ENCODE measurements at regions not wholly inside any gene's neighbourhood (a gene's known extent, or its start where the extent isn't known, plus 50 kb on each side); places are given as distances from the start of the nearest gene placed in this dataset.

DNA sequence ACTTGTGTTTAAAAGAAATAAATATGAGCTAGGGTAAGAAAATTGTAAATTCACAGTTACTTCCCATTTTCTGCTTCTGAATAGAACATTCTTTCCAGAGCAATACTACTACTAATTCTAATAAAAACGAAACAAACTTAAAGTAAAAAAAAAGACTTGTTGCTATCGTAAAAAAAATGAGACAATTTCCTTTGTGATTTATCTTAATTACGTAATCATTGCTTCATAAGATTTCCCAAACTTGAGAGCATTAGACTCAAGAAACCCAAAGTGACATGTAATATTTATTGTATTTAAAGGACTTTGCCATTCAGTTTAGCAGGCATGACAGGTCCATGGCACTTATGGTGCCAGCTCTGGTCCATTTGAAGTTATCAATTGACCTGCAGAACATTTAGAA lies 153.8 kb downstream of the AQP4 start:
- H3K36me3 ChIP-seq (ENCODE audit: insufficient read depth, low read length): no peaks in the 10 kb centered on the region
- no peak overlapping the region for H3K27ac ChIP-seq (ENCODE audit: low read depth, low read length)
- no peaks in the 10 kb centered on the region for H3K4me1 ChIP-seq (ENCODE audit: insufficient read depth, low read length)
- no peaks in the 10 kb centered on the region for H3K9me3 ChIP-seq (ENCODE audit: low read length)
- H3K9ac ChIP-seq (ENCODE audit: low read length): no peak overlapping the region
- H3K27me3 ChIP-seq (ENCODE audit: control insufficient read depth in 1 of 2, insufficient read depth in 2 of 2, low read length in 2 of 2): no peaks in the 10 kb centered on the region
- no peak overlapping the region for H3K4me3 ChIP-seq (ENCODE audit: low read depth in 1 of 2, low read length in 2 of 2)

DNA sequence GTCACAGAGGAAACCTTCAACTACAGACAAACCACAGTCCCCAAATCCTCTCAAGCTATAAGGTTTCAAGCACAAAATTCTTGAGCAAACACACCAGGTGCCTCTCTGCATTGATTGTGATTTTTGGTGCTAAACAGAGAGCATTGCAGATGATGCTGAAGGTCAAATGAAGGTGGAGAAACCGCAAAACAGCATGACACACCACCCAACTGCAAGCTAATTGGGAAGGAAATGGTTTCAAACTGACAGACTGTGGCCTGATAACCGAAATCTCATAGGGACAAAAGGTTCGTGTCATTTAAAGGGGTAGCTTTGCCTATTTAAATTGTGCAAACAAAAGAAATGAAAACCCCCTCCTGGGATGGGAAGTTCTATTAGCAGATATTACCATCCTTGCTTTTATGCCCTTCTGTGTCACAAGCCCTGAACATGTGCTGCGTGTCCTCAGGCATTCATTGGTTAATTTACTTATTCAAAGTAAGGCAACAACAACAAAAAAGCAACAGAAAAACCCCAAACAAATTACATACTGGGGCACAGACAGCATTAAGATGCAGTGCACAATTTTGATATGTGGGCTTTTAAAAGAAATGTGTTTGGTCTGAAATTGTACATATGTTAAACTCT lies 154.9 kb downstream of the AQP4 start:
- Histone ChIP-seq H3K4me1 (ENCODE audit: insufficient read depth, low read length) (no peaks in the 10 kb centered on the region), H3K9ac (ENCODE audit: low read length) (no peak overlapping the region), H3K27me3 (ENCODE audit: control insufficient read depth in 1 of 2, insufficient read depth in 2 of 2, low read length in 2 of 2) (no peaks in the 10 kb centered on the region), H3K9me3 (ENCODE audit: low read length) (no peaks in the 10 kb centered on the region), H3K36me3 (ENCODE audit: insufficient read depth, low read length) (no peaks in the 10 kb centered on the region), H3K27ac (ENCODE audit: low read depth, low read length) (no peak overlapping the region), H3K4me3 (ENCODE audit: low read depth in 1 of 2, low read length in 2 of 2) (no peak overlapping the region)

DNA sequence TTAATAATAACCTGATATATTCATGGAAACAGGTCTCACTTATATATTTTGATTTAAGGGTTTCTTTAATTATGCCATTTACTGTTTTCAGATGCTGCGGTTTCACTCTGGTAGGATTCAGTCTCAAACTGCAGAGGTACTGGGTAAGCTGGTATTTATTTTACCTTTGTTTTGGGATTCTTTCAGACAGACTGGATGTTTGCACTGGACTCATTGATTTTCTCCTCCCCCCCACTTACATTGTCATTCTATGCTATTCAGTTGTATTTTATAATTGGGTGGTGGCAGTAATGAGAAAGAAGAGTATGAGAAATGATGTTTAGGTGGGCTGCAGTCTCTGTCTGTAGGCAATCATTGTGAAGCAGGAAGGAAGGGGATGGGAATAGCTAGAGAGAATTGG lies 155.6 kb downstream of the AQP4 start:
- Histone ChIP-seq H3K9me3 (ENCODE audit: low read length) (no peaks in the 10 kb centered on the region), H3K36me3 (ENCODE audit: insufficient read depth, low read length) (no peaks in the 10 kb centered on the region), H3K27ac (ENCODE audit: low read depth, low read length) (no peak overlapping the region)

DNA sequence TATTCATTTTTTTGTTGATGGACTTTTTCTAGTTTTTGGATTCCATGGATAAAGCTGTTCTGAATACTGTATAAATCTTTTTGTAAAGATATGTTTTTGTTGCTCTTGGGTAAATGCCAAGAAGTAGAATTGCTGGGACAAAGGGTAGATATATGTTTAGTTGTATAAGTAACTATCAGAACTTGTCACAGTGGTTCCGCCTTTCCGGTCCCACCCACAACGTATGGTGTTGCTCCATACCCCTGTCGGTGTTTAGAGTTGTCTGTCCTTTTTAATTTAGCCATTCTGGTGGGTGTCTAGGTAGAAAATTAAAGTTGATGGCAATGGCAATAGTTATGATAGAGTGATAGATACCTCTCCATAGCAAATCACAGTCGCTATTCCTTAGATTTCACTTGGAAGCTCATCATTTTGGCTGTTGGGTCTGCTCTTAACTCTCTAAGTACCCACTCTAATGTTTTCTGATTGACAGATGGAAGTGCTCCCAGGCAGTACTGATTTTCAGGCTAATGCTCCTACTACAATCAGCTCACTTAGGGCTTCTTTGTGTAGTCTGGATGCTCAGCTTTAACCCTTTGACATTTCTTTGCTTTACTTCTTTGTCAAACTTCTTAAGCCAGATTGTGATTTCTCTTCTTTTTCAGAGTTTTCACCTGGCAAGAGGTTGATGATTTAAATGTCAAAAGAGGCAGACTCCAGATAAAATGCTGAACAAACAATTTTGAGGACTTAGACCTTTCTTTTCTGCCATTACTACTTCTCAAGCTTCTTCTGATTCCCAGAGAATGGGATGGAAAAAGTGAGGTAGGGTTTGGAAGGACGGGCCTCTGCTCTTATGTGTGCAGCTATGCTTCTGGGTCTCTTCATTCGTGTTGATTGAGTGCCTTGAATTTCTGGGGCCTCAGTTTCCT lies 156.4 kb downstream of the AQP4 start:
- H3K27ac ChIP-seq (ENCODE audit: low read depth, low read length): no peak overlapping the region

More for the DNA sequence above, 155.6 kb downstream of the AQP4 start:
- Histone ChIP-seq H3K4me3 (ENCODE audit: low read depth in 1 of 2, low read length in 2 of 2) (no peak overlapping the region), H3K4me1 (ENCODE audit: insufficient read depth, low read length) (no peaks in the 10 kb centered on the region), H3K27me3 (ENCODE audit: control insufficient read depth in 1 of 2, insufficient read depth in 2 of 2, low read length in 2 of 2) (no peaks in the 10 kb centered on the region), H3K9ac (ENCODE audit: low read length) (no peak overlapping the region)

DNA sequence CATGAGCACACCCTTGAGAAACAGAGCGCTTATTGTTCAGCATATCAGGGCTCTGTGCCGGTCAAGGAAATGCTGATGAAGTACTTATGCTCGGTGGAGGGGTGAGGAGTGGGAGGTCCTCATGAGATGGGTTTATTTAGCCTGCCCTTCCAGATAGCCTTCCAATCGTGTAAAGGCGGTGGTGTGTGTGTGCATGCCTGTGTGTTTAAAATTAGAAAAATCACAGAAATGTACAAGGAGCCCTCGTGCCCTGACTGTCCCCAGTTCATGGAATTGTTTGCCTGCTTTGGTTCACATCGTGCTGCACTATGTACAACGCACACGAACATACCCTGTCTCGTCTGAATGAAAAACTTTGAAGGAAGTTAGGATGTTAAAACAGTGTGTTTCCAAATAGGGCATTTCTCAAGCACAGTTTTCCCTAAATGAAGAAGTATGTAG lies 158.6 kb downstream of the AQP4 start:
- Histone ChIP-seq H3K36me3 (ENCODE audit: insufficient read depth, low read length) (no peaks in the 10 kb centered on the region), H3K4me1 (ENCODE audit: insufficient read depth, low read length) (no peaks in the 10 kb centered on the region), H3K9me3 (ENCODE audit: low read length) (no peaks in the 10 kb centered on the region), H3K9ac (ENCODE audit: low read length) (no peak overlapping the region), H3K27me3 (ENCODE audit: control insufficient read depth in 1 of 2, insufficient read depth in 2 of 2, low read length in 2 of 2) (no peaks in the 10 kb centered on the region), H3K27ac (ENCODE audit: low read depth, low read length) (no peak overlapping the region), H3K4me3 (ENCODE audit: low read depth in 1 of 2, low read length in 2 of 2) (no peak overlapping the region)

More for the DNA sequence above, 156.4 kb downstream of the AQP4 start:
- no peaks in the 10 kb centered on the region for H3K4me1 ChIP-seq (ENCODE audit: insufficient read depth, low read length)
- no peaks in the 10 kb centered on the region for H3K36me3 ChIP-seq (ENCODE audit: insufficient read depth, low read length)
- H3K27me3 ChIP-seq (ENCODE audit: control insufficient read depth in 1 of 2, insufficient read depth in 2 of 2, low read length in 2 of 2): no peaks in the 10 kb centered on the region
- no peak overlapping the region for H3K4me3 ChIP-seq (ENCODE audit: low read depth in 1 of 2, low read length in 2 of 2)
- no peak overlapping the region for H3K9ac ChIP-seq (ENCODE audit: low read length)
- H3K9me3 ChIP-seq (ENCODE audit: low read length): no peaks in the 10 kb centered on the region

DNA sequence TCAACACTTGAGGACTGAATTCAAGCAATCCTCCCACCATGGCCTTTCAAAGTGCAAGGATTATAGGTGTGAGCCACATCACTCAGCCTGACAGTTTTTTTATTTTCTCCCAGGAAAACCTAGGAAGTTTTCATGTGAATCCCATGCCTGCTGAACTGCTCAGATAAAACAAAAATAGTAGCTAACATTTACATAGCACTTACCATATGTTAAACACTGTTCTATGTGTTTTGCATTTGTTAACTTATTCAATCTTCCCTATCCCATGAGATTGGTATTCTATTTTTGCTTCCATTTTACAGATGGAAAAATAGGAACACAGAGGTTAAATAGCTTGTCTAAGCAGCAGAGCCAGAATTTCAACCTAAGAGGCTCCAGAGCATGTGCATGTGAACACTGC lies 157.4 kb upstream of the KCTD1 start:
- Histone ChIP-seq H3K27ac (ENCODE audit: low read depth, low read length) (no peak overlapping the region), H3K4me3 (ENCODE audit: low read depth in 1 of 2, low read length in 2 of 2) (no peak overlapping the region), H3K4me1 (ENCODE audit: insufficient read depth, low read length) (no peaks in the 10 kb centered on the region), H3K36me3 (ENCODE audit: insufficient read depth, low read length) (no peaks in the 10 kb centered on the region), H3K9me3 (ENCODE audit: low read length) (no peaks in the 10 kb centered on the region), H3K27me3 (ENCODE audit: control insufficient read depth in 1 of 2, insufficient read depth in 2 of 2, low read length in 2 of 2) (no peaks in the 10 kb centered on the region), H3K9ac (ENCODE audit: low read length) (no peak overlapping the region)

DNA sequence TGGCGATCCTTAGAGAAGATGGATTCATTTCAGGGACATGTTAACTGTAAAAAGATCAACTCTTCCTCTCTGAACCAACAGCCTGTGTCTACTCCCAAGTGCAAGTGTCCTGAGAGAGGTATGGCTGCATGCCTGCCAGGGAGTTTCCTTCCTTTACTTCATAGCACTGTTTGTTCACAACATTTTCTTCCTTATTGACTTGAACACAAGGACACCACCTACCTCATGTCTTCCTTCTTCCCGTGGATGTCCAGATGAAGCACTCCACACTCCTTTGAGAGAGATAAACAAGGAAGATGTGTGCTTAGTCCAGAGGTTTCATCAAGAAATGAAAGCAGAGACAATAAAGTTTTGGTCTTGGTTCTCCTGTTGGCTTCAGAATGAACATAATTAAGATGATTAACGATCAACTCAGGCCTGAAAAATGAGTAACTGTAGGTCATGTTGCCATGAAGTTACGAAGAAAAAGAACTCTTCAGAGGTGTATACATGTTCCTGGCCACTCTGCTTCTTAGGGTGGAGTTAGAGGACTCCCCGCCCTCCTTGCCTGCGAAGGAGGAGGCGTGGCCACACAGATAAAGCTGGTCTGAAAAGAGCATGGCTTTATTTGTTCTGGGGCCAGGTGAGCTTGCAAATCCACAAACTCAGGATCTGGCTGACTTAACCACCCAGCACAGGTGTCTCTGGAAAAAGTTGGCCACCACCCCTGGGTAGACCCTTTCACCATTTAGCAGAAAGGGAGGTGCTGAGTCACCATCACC lies 155.0 kb upstream of the KCTD1 start:
- H3K9ac ChIP-seq (ENCODE audit: low read length): no peak overlapping the region
- no peaks in the 10 kb centered on the region for H3K9me3 ChIP-seq (ENCODE audit: low read length)
- no peaks in the 10 kb centered on the region for H3K27me3 ChIP-seq (ENCODE audit: control insufficient read depth in 1 of 2, insufficient read depth in 2 of 2, low read length in 2 of 2)
- no peak overlapping the region for H3K27ac ChIP-seq (ENCODE audit: low read depth, low read length)
- H3K4me1 ChIP-seq (ENCODE audit: insufficient read depth, low read length): no peaks in the 10 kb centered on the region
- no peaks in the 10 kb centered on the region for H3K36me3 ChIP-seq (ENCODE audit: insufficient read depth, low read length)
- H3K4me3 ChIP-seq (ENCODE audit: low read depth in 1 of 2, low read length in 2 of 2): no peak overlapping the region

DNA sequence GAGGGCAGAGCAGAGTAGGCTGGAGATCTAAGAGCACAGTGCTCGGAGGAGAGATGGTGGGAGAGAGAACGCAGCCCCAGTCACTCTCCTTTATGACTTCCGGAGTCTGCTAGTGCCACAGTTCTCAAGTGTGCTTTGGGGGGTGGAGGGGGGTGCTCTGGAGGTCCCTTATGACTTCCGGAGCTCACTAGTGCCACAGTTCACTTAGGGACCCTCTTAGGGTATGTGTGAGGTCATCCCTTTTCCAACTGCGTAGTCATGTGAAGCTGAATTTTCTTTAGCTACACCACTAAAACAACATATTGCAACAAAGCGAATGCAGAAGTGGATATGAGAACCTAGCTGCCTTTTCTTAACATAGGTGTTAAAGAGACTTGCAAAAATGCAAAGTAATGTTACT lies 153.7 kb upstream of the KCTD1 start:
- no peaks in the 10 kb centered on the region for H3K36me3 ChIP-seq (ENCODE audit: insufficient read depth, low read length)
- no peaks in the 10 kb centered on the region for H3K9me3 ChIP-seq (ENCODE audit: low read length)
- no peaks in the 10 kb centered on the region for H3K4me1 ChIP-seq (ENCODE audit: insufficient read depth, low read length)
- no peak overlapping the region for H3K4me3 ChIP-seq (ENCODE audit: low read depth in 1 of 2, low read length in 2 of 2)
- H3K27ac ChIP-seq (ENCODE audit: low read depth, low read length): no peak overlapping the region
- H3K9ac ChIP-seq (ENCODE audit: low read length): no peak overlapping the region
- H3K27me3 ChIP-seq (ENCODE audit: control insufficient read depth in 1 of 2, insufficient read depth in 2 of 2, low read length in 2 of 2): no peaks in the 10 kb centered on the region

DNA sequence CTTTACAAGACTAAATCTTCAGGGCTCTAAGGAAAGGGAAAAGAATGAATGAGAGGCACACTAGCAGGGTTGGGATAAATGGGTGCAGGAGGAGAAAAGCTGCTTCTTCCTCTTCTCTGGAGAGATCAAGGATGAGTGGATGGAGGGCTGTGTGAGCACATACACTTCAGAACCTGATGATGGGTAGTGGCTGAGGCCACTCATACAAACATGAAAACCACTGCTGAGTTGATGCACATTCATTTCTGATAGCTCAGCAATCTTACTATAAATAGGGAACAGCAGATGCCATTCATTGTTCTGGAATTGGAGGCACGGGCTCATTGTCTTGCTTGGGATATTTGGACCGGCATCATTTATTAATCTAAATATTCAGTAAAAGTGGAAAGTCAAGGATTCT lies 152.4 kb upstream of the KCTD1 start:
- no peak overlapping the region for H3K27ac ChIP-seq (ENCODE audit: low read depth, low read length)

DNA sequence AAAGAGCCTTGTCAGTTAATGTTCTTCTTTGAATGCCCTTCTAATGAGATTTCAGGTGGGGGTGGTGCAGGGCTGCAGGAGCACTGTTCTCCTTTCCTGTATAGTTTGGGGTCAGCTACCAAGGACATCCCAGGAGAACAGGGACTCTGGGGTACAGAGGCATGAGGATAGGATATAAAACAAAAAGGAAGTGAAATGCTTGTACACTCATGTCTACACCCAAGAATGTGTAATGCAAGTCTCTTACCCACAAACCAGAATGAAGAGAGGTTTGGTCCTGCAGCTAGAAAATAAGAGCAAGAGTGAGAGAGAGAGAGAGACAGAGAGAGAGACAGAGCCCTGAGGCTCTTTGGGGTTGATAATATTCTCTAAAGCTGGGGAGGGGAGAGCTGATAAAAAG lies 151.8 kb upstream of the KCTD1 start:
- Histone ChIP-seq H3K9ac (ENCODE audit: low read length) (no peak overlapping the region), H3K4me1 (ENCODE audit: insufficient read depth, low read length) (no peaks in the 10 kb centered on the region), H3K27ac (ENCODE audit: low read depth, low read length) (no peak overlapping the region), H3K4me3 (ENCODE audit: low read depth in 1 of 2, low read length in 2 of 2) (no peak overlapping the region), H3K27me3 (ENCODE audit: control insufficient read depth in 1 of 2, insufficient read depth in 2 of 2, low read length in 2 of 2) (no peaks in the 10 kb centered on the region), H3K9me3 (ENCODE audit: low read length) (no peaks in the 10 kb centered on the region), H3K36me3 (ENCODE audit: insufficient read depth, low read length) (no peaks in the 10 kb centered on the region)

More for the DNA sequence above, 152.4 kb upstream of the KCTD1 start:
- no peaks in the 10 kb centered on the region for H3K27me3 ChIP-seq (ENCODE audit: control insufficient read depth in 1 of 2, insufficient read depth in 2 of 2, low read length in 2 of 2)
- no peaks in the 10 kb centered on the region for H3K4me1 ChIP-seq (ENCODE audit: insufficient read depth, low read length)
- no peaks in the 10 kb centered on the region for H3K9me3 ChIP-seq (ENCODE audit: low read length)
- no peak overlapping the region for H3K4me3 ChIP-seq (ENCODE audit: low read depth in 1 of 2, low read length in 2 of 2)
- H3K9ac ChIP-seq (ENCODE audit: low read length): no peak overlapping the region
- H3K36me3 ChIP-seq (ENCODE audit: insufficient read depth, low read length): no peaks in the 10 kb centered on the region

DNA sequence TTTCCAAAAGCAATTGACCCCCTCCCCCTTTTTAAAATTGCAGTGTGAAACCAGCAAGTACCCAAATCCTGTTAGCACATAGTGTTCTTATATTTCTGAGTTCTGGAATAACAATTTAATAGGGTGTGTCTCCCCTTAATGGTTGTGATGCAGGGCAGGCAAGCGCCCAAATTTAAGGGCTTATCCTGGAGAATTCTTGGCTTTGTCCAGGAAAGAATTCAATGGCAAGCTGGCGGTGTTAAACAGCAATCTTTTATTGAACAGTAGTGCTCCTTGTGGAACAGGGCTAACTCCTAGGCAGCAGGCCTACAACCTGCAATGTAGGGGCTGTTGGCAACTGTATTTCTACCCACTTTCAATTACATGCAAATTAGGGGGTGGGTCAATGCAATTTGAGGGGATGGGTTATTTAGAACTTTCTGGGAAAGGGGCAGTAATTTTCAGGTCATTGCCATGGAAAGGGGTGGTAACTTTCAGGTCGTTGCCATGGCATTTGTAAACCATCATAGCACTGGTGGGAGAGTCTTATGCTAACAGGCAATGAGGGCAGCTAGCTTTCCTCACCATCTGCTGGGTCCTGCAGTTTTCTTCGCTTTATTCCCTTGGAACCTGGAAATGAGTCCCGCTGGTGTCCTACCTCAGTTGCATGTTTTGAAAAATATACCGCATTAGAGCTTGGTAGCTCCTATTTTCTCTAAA lies 149.0 kb upstream of the KCTD1 start:
- Histone ChIP-seq H3K4me1 (ENCODE audit: insufficient read depth, low read length) (no peaks in the 10 kb centered on the region), H3K9ac (ENCODE audit: low read length) (no peak overlapping the region), H3K36me3 (ENCODE audit: insufficient read depth, low read length) (no peaks in the 10 kb centered on the region), H3K27ac (ENCODE audit: low read depth, low read length) (no peak overlapping the region), H3K27me3 (ENCODE audit: control insufficient read depth in 1 of 2, insufficient read depth in 2 of 2, low read length in 2 of 2) (no peaks in the 10 kb centered on the region), H3K9me3 (ENCODE audit: low read length) (no peaks in the 10 kb centered on the region), H3K4me3 (ENCODE audit: low read depth in 1 of 2, low read length in 2 of 2) (no peak overlapping the region)
